22Rv1 (cell line): ENCODE measurements at regions not wholly inside any gene's neighbourhood (a gene's known extent, or its start where the extent isn't known, plus 50 kb on each side); places are given as distances from the start of the nearest gene placed in this dataset.

Experiments
- H3K27ac ChIP-seq: fragments of 450-650 bp; 2 replicates; pipeline ENCODE4 v1.5.1; 2017
- CTCF ChIP-seq: fragments of 450-650 bp; IDR thresholded peaks from 2 replicates; pipeline ENCODE4 v1.5.1; 2017; ENCODE audit warnings: mild to moderate bottlenecking
- ZFX ChIP-seq: fragments of 450-650 bp; IDR thresholded peaks from 2 replicates; pipeline ENCODE4 v1.6.1; 2017; ENCODE audit warnings: antibody characterized with exemption, borderline replicate concordance

- TF ChIP-seq CTCF (no peak), ZFX (no peak)
- no peak overlapping the region for H3K27ac ChIP-seq
Measured at GRCh38 chr6:99104218-99104617, 156.5 kb upstream of the FBXL4 start.

- TF ChIP-seq CTCF, result no peak
- no peak for TF ChIP-seq ZFX
- H3K27ac ChIP-seq, result no peak overlapping the region
Measured at GRCh38 chr6:99099243-99099642, 151.5 kb upstream of the FBXL4 start.

GRCh38 chr6:99096170-99096569 is 148.4 kb upstream of the FBXL4 start:
- no peak overlapping the region for H3K27ac ChIP-seq
- TF ChIP-seq CTCF, result no peak
- no peak for TF ChIP-seq ZFX

- TF ChIP-seq CTCF (no peak), ZFX (no peak)
- H3K27ac ChIP-seq, result no peak overlapping the region
Measured at GRCh38 chr6:99093456-99094190, 145.9 kb upstream of the FBXL4 start.

GRCh38 chr6:99092461-99092860 is 144.7 kb upstream of the FBXL4 start:
- TF ChIP-seq CTCF (no peak), ZFX (no peak)
- no peak overlapping the region for H3K27ac ChIP-seq

GRCh38 chr6:99091985-99092384 is 144.2 kb upstream of the FBXL4 start:
- TF ChIP-seq CTCF (no peak), ZFX (no peak)
- H3K27ac ChIP-seq, result no peak overlapping the region

GRCh38 chr6:99080191-99080590 is 132.4 kb upstream of the FBXL4 start:
- no peak for TF ChIP-seq ZFX
- TF ChIP-seq CTCF, result no peak
- no peak overlapping the region for H3K27ac ChIP-seq
